GM18507 (cell line): ENCODE measurements at regions not wholly inside any gene's neighbourhood (a gene's known extent, or its start where the extent isn't known, plus 50 kb on each side); places are given as distances from the start of the nearest gene placed in this dataset.

Experiments used
- DNase-seq: peaks from one replicate; pipeline ENCODE4 v3.0.0; 2011; ENCODE audit warnings: low read depth; ENCODE audit not compliant: insufficient read length; ENCODE audit errors: extremely low spot score
- FAIRE-seq: peaks from 2 replicates; lab custom pipeline; 2011; peaks lifted over from hg19 to GRCh38; lab: Jason Lieb, UNC

DNA sequence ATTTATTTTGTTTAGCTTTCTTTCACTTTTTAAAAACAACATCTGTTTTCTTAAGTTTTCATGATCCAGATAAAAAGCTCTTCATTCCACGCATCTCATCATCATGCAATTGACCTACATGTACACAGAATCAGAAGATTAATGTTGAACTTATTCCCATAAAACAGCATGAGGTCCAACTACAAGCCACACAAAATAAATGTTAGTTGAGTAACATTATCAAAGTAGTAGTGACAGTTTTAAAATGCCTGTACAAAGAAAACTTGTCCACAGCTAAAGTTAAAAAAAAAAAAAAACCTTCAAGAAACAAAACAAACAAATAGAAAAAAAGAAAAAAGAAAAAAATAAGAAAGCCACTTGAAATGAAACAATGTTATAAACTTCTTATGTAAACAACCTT lies 846.3 kb downstream of the TLE1 start:
- no peak for DNase-seq
- no peak for FAIRE-seq

DNA sequence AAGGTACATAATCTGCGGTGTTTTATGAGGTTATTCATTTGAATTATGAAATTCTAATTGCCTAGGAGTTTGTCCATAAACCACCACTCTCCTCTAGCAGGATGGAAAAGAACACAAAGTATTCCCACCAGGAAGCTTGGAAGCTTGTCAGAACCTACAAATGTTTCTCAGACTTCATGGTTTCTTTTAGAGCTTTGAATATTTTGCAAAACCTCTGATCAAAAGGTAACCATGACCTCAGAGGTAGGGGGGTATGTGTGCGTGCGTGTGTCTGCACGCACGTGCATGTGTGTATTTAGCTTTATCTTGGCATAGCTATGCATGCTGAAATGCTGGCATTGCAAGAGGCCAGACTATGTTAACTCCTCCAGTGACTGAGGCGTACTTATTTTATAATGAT lies 847.0 kb downstream of the TLE1 start:
- DNase-seq (no peak), FAIRE-seq (no peak)

DNA sequence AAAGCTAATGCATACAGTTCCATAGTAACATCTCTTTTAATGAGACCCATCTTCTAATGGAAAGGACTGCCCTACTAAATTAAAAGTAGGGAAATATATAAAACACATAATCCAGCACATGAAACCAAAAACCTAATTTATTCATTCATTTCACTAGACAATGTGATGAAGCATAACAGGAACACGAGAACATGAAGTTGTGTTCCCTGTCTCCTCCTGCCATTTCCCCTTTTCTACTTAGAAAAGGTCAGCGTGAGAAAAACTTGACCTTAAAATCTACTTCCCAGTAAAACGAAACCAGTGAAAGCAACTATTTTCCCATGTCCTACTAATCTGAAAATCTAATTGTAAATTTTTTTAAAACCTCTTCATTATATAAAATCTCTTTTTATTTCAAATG lies 847.5 kb downstream of the TLE1 start:
- no peak for DNase-seq
- no peak for FAIRE-seq

DNA sequence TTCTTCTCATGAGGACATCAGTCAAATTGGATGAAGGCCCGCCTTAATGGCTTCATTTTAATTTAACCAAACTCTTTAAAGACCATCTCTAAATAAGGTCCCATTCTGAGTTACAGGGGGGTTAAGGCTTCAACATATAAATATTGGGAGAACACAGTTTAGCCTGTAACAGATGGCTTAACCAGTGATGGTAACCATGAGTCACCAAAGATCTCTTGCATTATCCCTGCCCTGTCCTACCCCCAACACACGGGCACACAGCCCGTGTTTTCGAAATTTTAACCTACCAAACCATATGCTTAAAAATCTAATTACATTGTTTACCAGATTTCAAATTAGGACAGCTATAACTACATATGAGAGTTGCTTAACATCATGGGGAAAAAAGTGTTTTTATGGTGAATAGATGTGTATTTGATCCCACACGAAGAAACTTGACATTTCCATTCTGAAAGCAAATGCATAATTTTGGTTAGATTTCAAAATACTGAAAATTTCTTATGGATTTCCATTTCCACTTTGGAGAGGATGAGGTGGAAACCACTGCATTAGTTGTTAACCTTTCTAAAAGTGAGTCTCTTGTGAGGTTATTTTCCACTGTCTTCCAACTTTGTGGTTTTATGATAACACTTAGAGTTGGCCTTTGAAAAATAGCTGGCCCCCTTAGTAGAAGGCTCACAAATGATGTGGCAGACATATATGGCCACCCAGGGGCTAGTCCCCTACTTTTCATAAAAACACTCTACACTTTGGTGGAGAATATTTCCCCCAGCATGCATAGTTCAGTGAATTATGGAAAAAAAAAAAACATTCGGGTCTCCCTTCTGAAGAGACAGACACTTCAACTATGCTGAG lies 849.3 kb downstream of the TLE1 start:
- no peak for FAIRE-seq
- no peak for DNase-seq

- FAIRE-seq = no peak
- DNase-seq = no peak
Measured at GRCh38 chr9:80836013-80836412, 853.3 kb downstream of the TLE1 start.

DNA sequence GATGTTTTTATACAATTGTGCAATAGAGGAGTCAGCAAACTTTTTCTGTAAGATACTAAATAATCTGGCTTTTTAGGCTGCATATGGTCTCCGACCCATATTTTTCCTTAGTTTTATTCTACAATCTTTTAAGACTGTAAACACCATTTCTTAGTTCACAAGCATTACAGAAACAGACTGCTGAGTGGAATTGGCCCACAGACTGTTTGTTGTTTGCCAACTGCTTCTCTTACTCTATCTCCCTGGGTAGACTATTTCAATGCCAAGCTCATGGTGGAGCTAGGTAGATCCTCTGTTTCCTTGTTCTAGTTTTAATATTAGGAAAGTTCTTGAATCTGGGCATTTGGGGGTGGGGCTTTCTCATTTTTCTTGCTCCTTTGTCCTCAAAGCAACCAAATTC lies 857.6 kb downstream of the TLE1 start:
- DNase-seq (no peak), FAIRE-seq (no peak)

DNA sequence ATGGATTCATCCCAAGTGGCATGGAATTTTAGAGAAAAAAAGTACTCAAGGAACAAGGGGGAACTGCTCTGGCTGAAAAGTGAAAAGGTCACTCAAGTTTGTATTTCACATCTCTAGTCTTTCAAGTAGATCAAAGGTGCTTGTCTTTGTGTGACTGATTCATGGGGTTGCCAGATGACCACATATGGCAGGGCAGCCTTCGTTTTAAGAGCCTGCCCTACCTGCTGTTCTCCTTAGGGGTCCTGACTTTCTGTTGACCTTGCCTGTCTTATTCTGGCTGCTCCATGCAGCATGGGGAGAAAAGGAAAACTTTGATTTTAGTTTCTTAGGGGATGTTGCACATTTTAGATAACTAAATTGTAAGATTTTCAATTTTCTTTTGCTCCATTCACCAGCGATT lies 877.7 kb downstream of the TLE1 start:
- DNase-seq = no peak

DNA sequence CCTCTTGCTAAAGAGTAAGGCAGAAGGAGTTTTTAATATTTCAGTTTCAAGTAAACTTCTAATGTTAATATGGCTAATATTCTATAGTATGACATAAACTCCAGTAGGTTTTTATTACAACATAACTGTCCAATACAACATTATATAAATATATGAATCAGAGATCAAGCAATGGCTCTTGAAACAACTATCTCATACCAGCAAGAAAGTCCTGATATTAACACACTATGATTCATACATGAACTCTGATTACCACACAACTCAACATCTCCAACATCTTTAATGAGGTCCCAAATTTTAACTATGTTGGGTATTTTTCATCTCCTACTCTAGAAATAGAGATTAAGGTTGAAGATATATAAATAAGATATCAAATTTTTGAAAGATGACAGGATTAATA lies 878.3 kb downstream of the TLE1 start:
- FAIRE-seq (no peak), DNase-seq (no peak)

More for the DNA sequence above, 877.7 kb downstream of the TLE1 start:
- FAIRE-seq = no peak

DNA sequence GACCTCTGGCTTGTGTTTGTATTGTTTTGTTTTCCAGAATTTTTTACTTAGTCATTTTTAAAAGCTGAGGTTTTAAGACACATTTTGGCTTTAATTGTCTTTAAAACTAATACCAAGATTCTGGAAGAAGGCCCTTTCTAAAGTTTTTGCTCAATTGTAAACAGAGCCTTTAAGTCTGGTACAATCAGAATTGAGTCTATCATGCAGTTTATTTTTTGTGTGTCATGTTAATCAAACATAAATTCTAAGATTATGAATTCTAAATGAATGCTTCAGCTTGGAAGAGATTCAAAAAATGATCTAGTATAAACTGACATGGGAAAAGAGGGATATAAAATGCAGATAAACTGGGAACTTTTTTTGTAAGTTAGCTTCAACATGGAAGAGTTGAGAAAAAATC lies 882.7 kb downstream of the TLE1 start:
- DNase-seq = no peak
- FAIRE-seq = no peak

DNA sequence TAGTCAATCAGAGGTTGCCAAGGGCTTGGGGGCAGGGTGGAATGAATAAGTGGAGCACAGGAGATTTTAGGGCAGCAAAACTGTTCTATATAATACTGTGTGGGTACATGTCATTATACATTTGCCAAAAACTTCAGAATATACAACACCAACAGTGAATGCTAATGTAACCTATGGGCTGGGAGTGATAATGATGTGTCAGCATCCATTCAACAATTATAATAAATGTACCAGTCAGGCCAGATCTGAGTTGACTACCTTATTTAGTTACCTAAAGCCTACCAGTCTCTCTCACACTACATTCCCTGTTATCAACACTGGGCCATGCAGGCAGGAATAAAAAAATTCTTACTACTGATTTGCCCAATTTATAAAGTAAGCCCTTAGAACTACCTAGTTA lies 884.5 kb downstream of the TLE1 start:
- FAIRE-seq (no peak), DNase-seq (no peak)

DNA sequence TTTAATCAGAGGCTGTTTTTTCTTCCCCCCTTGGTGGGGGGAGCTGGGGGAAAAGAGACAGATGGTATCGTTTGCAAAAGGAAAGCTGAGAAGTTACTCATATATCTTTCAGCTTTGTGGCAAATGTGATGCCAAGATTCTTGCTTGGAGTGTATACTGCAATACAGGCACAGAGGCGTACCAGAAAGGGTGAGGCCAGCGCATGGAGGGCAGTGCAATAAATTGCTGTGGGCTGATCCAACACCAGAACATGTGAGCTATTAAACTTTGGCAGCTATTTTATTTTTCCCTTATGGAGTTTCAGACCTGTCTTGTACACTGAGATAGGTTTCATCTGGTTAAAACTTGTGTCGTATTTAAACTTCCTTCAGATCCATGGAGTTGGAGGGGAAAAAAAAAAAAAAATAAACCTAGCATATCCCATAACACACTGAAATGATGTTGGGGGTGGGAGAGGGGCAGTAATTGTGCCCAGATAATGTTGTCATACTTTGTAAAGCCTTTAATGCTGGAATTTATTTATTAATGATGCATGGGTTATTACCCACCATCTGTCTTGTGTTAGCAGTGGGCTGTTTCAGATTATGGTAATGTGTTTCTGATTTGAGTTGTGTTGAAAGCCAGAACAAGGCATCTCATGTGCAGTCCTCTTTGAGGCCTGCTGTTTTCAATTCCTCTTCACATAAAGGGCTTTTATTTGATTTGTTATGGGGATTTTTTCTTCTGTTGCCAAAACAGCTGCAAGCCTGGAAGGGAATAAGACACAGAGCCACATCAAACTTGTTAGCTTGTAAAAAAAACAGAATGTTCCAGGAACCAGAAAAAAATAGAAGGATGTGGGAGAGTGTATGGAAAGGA lies 891.3 kb downstream of the TLE1 start:
- DNase-seq (no peak), FAIRE-seq (no peak)

GRCh38 chr9:80797101-80797829 lies 892.1 kb downstream of the TLE1 start:
- no peak for DNase-seq
- no peak for FAIRE-seq

GRCh38 chr9:80796632-80797031 lies 892.7 kb downstream of the TLE1 start:
- DNase-seq (no peak), FAIRE-seq (no peak)

DNA sequence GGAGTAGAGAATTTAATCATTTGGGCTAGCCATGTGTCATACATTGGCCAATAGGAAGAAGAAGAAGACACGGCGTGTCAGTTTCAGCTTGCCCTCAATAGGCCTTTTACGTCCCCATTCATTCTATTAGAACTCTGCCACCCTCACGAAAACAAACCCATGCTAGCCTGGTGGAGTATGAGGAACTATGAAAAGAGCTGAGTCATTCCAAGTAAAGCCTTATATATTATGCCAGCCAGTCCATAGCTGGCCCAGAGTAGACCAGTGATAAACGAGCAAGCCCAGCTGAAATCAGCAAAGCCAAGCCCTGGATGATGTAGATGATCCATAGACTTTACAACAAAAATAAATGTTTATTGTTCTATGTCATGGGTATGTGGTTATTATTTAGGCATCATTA lies 895.1 kb downstream of the TLE1 start:
- DNase-seq (no peak), FAIRE-seq (no peak)

GRCh38 chr9:80793706-80794105 lies 895.6 kb downstream of the TLE1 start:
- no peak for DNase-seq
- FAIRE-seq = no peak

- DNase-seq (no peak), FAIRE-seq (no peak)
Measured at GRCh38 chr9:80792726-80793125, 896.6 kb downstream of the TLE1 start.

- DNase-seq = no peak
- FAIRE-seq = no peak
Measured at GRCh38 chr9:80791836-80792235, 897.5 kb downstream of the TLE1 start.

- FAIRE-seq (no peak), DNase-seq (no peak)
Measured at GRCh38 chr9:80790764-80791163, 898.6 kb downstream of the TLE1 start.

GRCh38 chr9:80789831-80790230 lies 899.5 kb downstream of the TLE1 start:
- no peak for FAIRE-seq
- DNase-seq = no peak

GRCh38 chr9:80787636-80788035 lies 901.7 kb downstream of the TLE1 start:
- FAIRE-seq = no peak
- DNase-seq = no peak
